OCI-LY7 (cell line): ENCODE measurements at regions not wholly inside any gene's neighbourhood (a gene's known extent, or its start where the extent isn't known, plus 50 kb on each side); places are given as distances from the start of the nearest gene placed in this dataset.

Experiments
- EZH2phosphoT487 ChIP-seq: fragments of 200-600 bp; sonication (generic); IDR thresholded peaks from 2 replicates; pipeline ENCODE4 v1.6.1; 2018; ENCODE audit warnings: low read depth, borderline replicate concordance, mild to moderate bottlenecking, mixed run types, antibody characterized with exemption, low read length, moderate library complexity, mixed read lengths
- TF ChIP-seq, protein P1 (sequence below): fragments of 200-600 bp; sonication (generic); conservative IDR thresholded peaks from 2 replicates; pipeline ENCODE4 v1.5.1; 2014; ENCODE audit warnings: mild to moderate bottlenecking, antibody characterized with exemption, low read length, moderate library complexity, mixed read lengths

DNA sequence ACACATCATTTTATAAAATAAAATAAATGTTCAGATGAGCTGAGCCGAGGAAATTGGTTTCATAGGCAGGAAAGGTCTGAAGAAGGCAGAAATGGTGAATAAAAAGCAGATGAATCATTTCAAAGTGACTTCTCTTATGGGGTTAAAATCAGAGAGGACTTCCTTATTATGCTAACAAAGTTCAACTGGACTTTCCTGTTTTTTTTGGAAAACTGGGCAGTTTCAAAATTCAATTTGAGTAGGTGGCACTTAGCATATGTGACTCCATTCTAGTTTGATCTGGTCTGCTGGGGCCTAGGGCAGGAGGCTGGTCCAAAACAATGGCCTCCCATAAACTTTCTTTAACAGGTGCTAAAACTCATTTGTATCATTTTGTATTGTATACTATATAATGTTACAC, 1794.9 kb upstream of the TENM3 start:
- TF ChIP-seq EZH2phosphoT487 = no peak
- TF ChIP-seq, protein P1, sequence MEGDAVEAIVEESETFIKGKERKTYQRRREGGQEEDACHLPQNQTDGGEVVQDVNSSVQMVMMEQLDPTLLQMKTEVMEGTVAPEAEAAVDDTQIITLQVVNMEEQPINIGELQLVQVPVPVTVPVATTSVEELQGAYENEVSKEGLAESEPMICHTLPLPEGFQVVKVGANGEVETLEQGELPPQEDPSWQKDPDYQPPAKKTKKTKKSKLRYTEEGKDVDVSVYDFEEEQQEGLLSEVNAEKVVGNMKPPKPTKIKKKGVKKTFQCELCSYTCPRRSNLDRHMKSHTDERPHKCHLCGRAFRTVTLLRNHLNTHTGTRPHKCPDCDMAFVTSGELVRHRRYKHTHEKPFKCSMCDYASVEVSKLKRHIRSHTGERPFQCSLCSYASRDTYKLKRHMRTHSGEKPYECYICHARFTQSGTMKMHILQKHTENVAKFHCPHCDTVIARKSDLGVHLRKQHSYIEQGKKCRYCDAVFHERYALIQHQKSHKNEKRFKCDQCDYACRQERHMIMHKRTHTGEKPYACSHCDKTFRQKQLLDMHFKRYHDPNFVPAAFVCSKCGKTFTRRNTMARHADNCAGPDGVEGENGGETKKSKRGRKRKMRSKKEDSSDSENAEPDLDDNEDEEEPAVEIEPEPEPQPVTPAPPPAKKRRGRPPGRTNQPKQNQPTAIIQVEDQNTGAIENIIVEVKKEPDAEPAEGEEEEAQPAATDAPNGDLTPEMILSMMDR = no peak
